H1 (cell line): ENCODE measurements at regions not wholly inside any gene's neighbourhood (a gene's known extent, or its start where the extent isn't known, plus 50 kb on each side); places are given as distances from the start of the nearest gene placed in this dataset.

Experiments used
- CTCF ChIA-PET: fragments of 300-600 bp; sonication (Branson Sonifier 250); formaldehyde crosslinking; loops from one replicate; lab custom pipeline; 2021; ENCODE audit not compliant: partially characterized antibody; lab: Charles Lee
- POLR2A ChIA-PET: fragments of 300-600 bp; sonication (Branson Sonifier 250); formaldehyde crosslinking; loops from one replicate; lab custom pipeline; 2021; ENCODE audit warnings: inconsistent platforms; ENCODE audit not compliant: partially characterized antibody; lab: Charles Lee
- DNase-seq, 2 experiments: peaks; one replicate each; pipeline versions ENCODE4 v3.0.0 to v3.0.0-alpha.2; 2010 to 2022; ENCODE audit warnings: low spot score in 2 of 2, low read depth in 1 of 2, mixed read lengths in 1 of 2
- FAIRE-seq: peaks from 2 replicates; lab custom pipeline; 2011; peaks lifted over from hg19 to GRCh38; lab: Jason Lieb, UNC
- H2AFZ ChIP-seq: 2 replicates; pipeline ENCODE4 v1.8.1; 2012; ENCODE audit warnings: low read length, inconsistent platforms
- H2AK5ac ChIP-seq: 2 replicates; pipeline ENCODE4 v1.6.1; 2013; ENCODE audit warnings: low read depth, low read length
- H2BK120ac ChIP-seq: replicated peaks from 2 replicates; pipeline ENCODE3; 2013; ENCODE audit warnings: low read depth, low read length, inconsistent platforms
- H2BK12ac ChIP-seq: 2 replicates; pipeline ENCODE4 v1.6.1; 2013; ENCODE audit warnings: low read depth, low read length
- H2BK15ac ChIP-seq: 2 replicates; pipeline ENCODE4 v1.6.1; 2013; ENCODE audit warnings: low read length
- H2BK20ac ChIP-seq: 2 replicates; pipeline ENCODE4 v1.6.1; 2013; ENCODE audit warnings: low read length
- H2BK5ac ChIP-seq: 2 replicates; pipeline ENCODE4 v1.6.1; 2013; ENCODE audit warnings: low read depth, low read length
- H3K14ac ChIP-seq: 2 replicates; pipeline ENCODE4 v1.6.1; 2013; ENCODE audit warnings: inconsistent platforms; ENCODE audit not compliant: insufficient read length
- H3K18ac ChIP-seq: 2 replicates; pipeline ENCODE4 v1.6.1; 2013; ENCODE audit warnings: low read length; ENCODE audit errors: extremely low read depth
- H3K23ac ChIP-seq: 2 replicates; pipeline ENCODE4 v1.6.1; 2013; ENCODE audit warnings: inconsistent platforms; ENCODE audit not compliant: insufficient read length
- H3K23me2 ChIP-seq: 2 replicates; pipeline ENCODE4 v1.6.1; 2013; ENCODE audit warnings: low read depth, low read length
- H3K27ac ChIP-seq: 2 replicates; pipeline ENCODE4 v1.6.1; 2011; ENCODE audit warnings: low read depth, low read length, inconsistent platforms
- H3K27me3 ChIP-seq, 4 experiments: replicated peaks in 1 of 4; 1 replicate in 1 of 4; 2 replicates in 3 of 4; pipeline versions ENCODE4 v1.6.1 to v1.8.1; 2011 to 2013; ENCODE audit warnings: low read length in 3 of 4, mild to moderate bottlenecking in 3 of 4, inconsistent platforms in 2 of 4, mixed read lengths in 2 of 4, moderate library complexity in 1 of 4; ENCODE audit not compliant: control insufficient read depth in 3 of 4, insufficient read depth in 3 of 4; ENCODE audit errors: extremely low read depth in 1 of 4
- H3K36me3 ChIP-seq, 4 experiments: 2 replicates each; pipeline versions ENCODE4 v1.6.1 to v1.8.1; 2011 to 2013; ENCODE audit warnings: mild to moderate bottlenecking in 4 of 4, low read length in 3 of 4, moderate library complexity in 2 of 4, control low read depth in 1 of 4, inconsistent platforms in 1 of 4; ENCODE audit not compliant: insufficient read depth in 4 of 4, control insufficient read depth in 2 of 4
- H3K4ac ChIP-seq: replicated peaks from 2 replicates; pipeline ENCODE3; 2013; ENCODE audit warnings: low read length, low read depth, mixed read lengths, inconsistent platforms; ENCODE audit not compliant: insufficient read length
- H3K4me1 ChIP-seq, 4 experiments: replicated peaks in 1 of 4; 1 replicate in 1 of 4; 2 replicates in 3 of 4; pipeline versions ENCODE4 v1.6.1 to v1.8.1; 2011 to 2013; ENCODE audit warnings: low read length in 3 of 4, inconsistent platforms in 2 of 4, mixed read lengths in 1 of 4; ENCODE audit not compliant: insufficient read depth in 4 of 4, control insufficient read depth in 3 of 4
- H3K4me2 ChIP-seq, 2 experiments: 2 replicates each; pipeline versions ENCODE4 v1.6.1 to v1.8.1; 2011 to 2013; ENCODE audit warnings: low read depth in 2 of 2, low read length in 2 of 2, control low read depth in 1 of 2, inconsistent platforms in 1 of 2, mild to moderate bottlenecking in 1 of 2; ENCODE audit not compliant: insufficient read depth in 1 of 2
- H3K4me3 ChIP-seq, 4 experiments: fragments of 200-600, 300-600 bp in 1 of 4; sonication (generic), shearing (Covaris generic), sonication (Bioruptor Twin) in 1 of 4; 2 replicates each; pipeline versions ENCODE4 v1.5.1 to v1.8.1; 2011 to 2016; ENCODE audit warnings: low read length in 4 of 4, low read depth in 3 of 4, control low read depth in 2 of 4, inconsistent platforms in 2 of 4, mild to moderate bottlenecking in 2 of 4, mixed read lengths in 1 of 4, moderate library complexity in 1 of 4; ENCODE audit not compliant: insufficient read depth in 2 of 4; ENCODE audit errors: extremely low read depth in 1 of 4
- H3K56ac ChIP-seq: replicated peaks from 2 replicates; pipeline ENCODE3; 2013; ENCODE audit warnings: low read depth, mild to moderate bottlenecking, mixed read lengths, low read length, inconsistent platforms; ENCODE audit not compliant: insufficient read length
- H3K79me1 ChIP-seq: 2 replicates; pipeline ENCODE4 v1.6.1; 2013; ENCODE audit warnings: low read depth, low read length, control low read depth
- H3K79me2 ChIP-seq, 2 experiments: 2 replicates each; pipeline versions ENCODE4 v1.6.1 to v1.8.1; 2012 to 2013; ENCODE audit warnings: low read length in 2 of 2, mild to moderate bottlenecking in 2 of 2, inconsistent platforms in 1 of 2; ENCODE audit not compliant: insufficient read depth in 2 of 2, control insufficient read depth in 1 of 2
- H3K9ac ChIP-seq, 4 experiments: replicated peaks in 1 of 4; 1 replicate in 1 of 4; 2 replicates in 3 of 4; pipeline versions ENCODE4 v1.6.1 to v1.8.1; 2011 to 2013; ENCODE audit warnings: low read depth in 3 of 4, low read length in 3 of 4, control low read depth in 2 of 4, mild to moderate bottlenecking in 2 of 4, moderate library complexity in 2 of 4, inconsistent platforms in 1 of 4; ENCODE audit errors: extremely low read depth in 1 of 4
- H3K9me3 ChIP-seq, 2 experiments: 2 replicates each; pipeline versions ENCODE4 v1.6.1 to v1.8.1; 2012 to 2013; ENCODE audit warnings: mild to moderate bottlenecking in 2 of 2, moderate library complexity in 2 of 2, control low read depth in 1 of 2, inconsistent platforms in 1 of 2, low read depth in 1 of 2, low read length in 1 of 2, mixed read lengths in 1 of 2; ENCODE audit not compliant: insufficient read depth in 2 of 2
- H4K20me1 ChIP-seq, 2 experiments: replicated peaks in 1 of 2; 2 replicates each; pipeline versions ENCODE3 to v1.8.1; 2011 to 2013; ENCODE audit warnings: inconsistent platforms in 2 of 2, low read length in 2 of 2, mild to moderate bottlenecking in 1 of 2; ENCODE audit not compliant: insufficient read depth in 2 of 2, control insufficient read depth in 1 of 2
- H4K5ac ChIP-seq: 2 replicates; pipeline ENCODE4 v1.6.1; 2013; ENCODE audit warnings: low read length, low read depth, mixed read lengths, inconsistent platforms; ENCODE audit not compliant: insufficient read length
- H4K8ac ChIP-seq: 2 replicates; pipeline ENCODE4 v1.8.0; 2013; ENCODE audit warnings: mild to moderate bottlenecking, moderate library complexity, low read length, inconsistent platforms; ENCODE audit not compliant: insufficient read depth; ENCODE audit errors: extremely low read depth
- H4K91ac ChIP-seq: replicated peaks from 2 replicates; pipeline ENCODE3; 2013; ENCODE audit warnings: low read length, mixed read lengths, inconsistent platforms; ENCODE audit not compliant: insufficient read length
- ASH2L ChIP-seq: fragments of 200-600, 300-600 bp; sonication (generic); IDR thresholded peaks from one replicate; pipeline ENCODE4 v1.7.1; 2017; ENCODE audit warnings: low read length
- GTF2F1 ChIP-seq: IDR thresholded peaks from 2 replicates; pipeline ENCODE4 v1.6.1; 2012; ENCODE audit warnings: low read depth, low read length, improper control_type of control experiment, borderline replicate concordance
- HDAC2 ChIP-seq, 2 experiments: fragments of 300-600 bp in 1 of 2; sonication (generic) in 1 of 2; IDR thresholded peaks; 2 replicates each; pipeline ENCODE4 v1.6.1; 2011 to 2012; ENCODE audit warnings: low read depth in 2 of 2, low read length in 2 of 2, mild to moderate bottlenecking in 2 of 2, moderate library complexity in 2 of 2, borderline replicate concordance in 1 of 2, inconsistent platforms in 1 of 2
- KDM5A ChIP-seq: fragments of 200-600 bp; IDR thresholded peaks from 2 replicates; pipeline ENCODE4 v1.7.1; 2012; ENCODE audit warnings: mild to moderate bottlenecking, low read length, inconsistent platforms, mixed read lengths
- POLR2A ChIP-seq, 2 experiments: IDR thresholded peaks; 1 replicate in 1 of 2; 2 replicates in 1 of 2; pipeline ENCODE4 v1.6.1; 2011; ENCODE audit warnings: low read depth in 2 of 2, low read length in 2 of 2, mild to moderate bottlenecking in 2 of 2; ENCODE audit errors: control extremely low read depth in 1 of 2
- SAP30 ChIP-seq: fragments of 300-600 bp; sonication (generic); IDR thresholded peaks from 2 replicates; pipeline ENCODE4 v1.7.1; 2012; ENCODE audit warnings: low read length, moderate library complexity, mild to moderate bottlenecking, inconsistent platforms; ENCODE audit not compliant: insufficient read depth, insufficient replicate concordance
- SIRT6 ChIP-seq: IDR thresholded peaks from one replicate; pipeline ENCODE4 v1.7.1; 2012; ENCODE audit warnings: low read length, inconsistent platforms
- SP1 ChIP-seq: IDR thresholded peaks from 2 replicates; pipeline ENCODE4 v1.6.1; 2011; ENCODE audit warnings: low read depth, low read length
- WGBS, 2 experiments: shearing (Covaris generic) in 1 of 2; methylation state at CpG; one replicate each; pipeline versions ENCODE4 v1.1.6 to v1.1.7; 2013 to 2015; ENCODE audit warnings: low lambda C conversion rate in 2 of 2, mixed read lengths in 2 of 2, inconsistent platforms in 1 of 2, low coverage in 1 of 2, missing lambda C conversion rate in 1 of 2; ENCODE audit not compliant: insufficient replicate concordance in 2 of 2, insufficient coverage in 1 of 2, insufficient read length in 1 of 2; ENCODE audit errors: extremely low coverage in 1 of 2, missing lambda C conversion rate in 1 of 2; 5-methylcytosine and 5-hydroxymethylcytosine counted together

DNA sequence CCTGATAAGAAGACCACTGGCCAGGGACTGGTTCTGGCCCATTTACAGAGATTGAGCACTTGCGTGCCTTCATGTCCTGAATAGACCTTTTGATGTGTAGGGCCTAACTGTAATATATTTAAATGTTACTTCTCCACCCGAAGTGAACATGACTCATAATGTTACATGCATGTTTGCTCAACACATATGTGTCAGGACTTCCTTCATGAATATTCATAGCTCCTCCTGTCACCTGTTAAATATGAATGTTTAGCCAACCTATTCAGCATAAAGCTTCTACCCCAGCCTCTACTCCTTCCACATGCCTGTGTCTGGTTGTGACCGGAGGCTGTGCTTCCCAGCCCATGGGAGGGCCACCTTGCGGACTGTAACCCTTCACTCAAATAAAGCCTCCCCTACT, 457.5 kb downstream of the IRX1 start:
- Histone ChIP-seq H3K23me2 (no peaks in the 10 kb centered on the region), H3K56ac (no peak overlapping the region), H3K27me3 (no peaks in the 10 kb centered on the region), H2BK120ac (no peak overlapping the region), H3K36me3 (no peaks in the 10 kb centered on the region), H3K23ac (no peak overlapping the region), H2BK12ac (no peak overlapping the region), H4K20me1 (no peaks in the 10 kb centered on the region), H3K27ac (no peak overlapping the region), H3K14ac (no peak overlapping the region), H3K18ac (no peak overlapping the region), H4K91ac (no peak overlapping the region), H2AFZ (no peak overlapping the region), H3K4me2 (no peak overlapping the region), H2BK20ac (no peak overlapping the region), H2AK5ac (no peak overlapping the region), H3K79me2 (no peaks in the 10 kb centered on the region), H2BK15ac (no peak overlapping the region), H2BK5ac (no peak overlapping the region), H3K9me3 (no peaks in the 10 kb centered on the region), H3K4ac (no peak overlapping the region), H4K5ac (no peak overlapping the region), H3K9ac (no peak overlapping the region), H4K8ac (no peak overlapping the region), H3K4me3 (no peak overlapping the region), H3K4me1 (no peaks in the 10 kb centered on the region), H3K79me1 (no peaks in the 10 kb centered on the region)
- WGBS, 2 experiments = 94% methylated on average over 4 of the region's 4 CpGs; no CpG with 5 or more reads in 1 of the 2 experiments
- POLR2A ChIA-PET = no interaction called here
- DNase-seq (no peak), FAIRE-seq (no peak)
- CTCF ChIA-PET = no interaction called here
- TF ChIP-seq HDAC2 (IDR thresholded peaks at IDR 0.05; ENCODE audit: borderline replicate concordance in 1 of 2, low read depth in 2 of 2, low read length in 2 of 2) (no peak), SP1 (no peak), KDM5A (no peak), ASH2L (no peak), SAP30 (no peak), GTF2F1 (no peak), POLR2A (IDR thresholded peaks at IDR 0.05; ENCODE audit: control extremely low read depth in 1 of 2, low read depth in 2 of 2, low read length in 2 of 2) (no peak), SIRT6 (no peak)
